Left ventricle myocardium inferior (tissue), 1 donor: ENCODE measurements at regions not wholly inside any gene's neighbourhood (a gene's known extent, or its start where the extent isn't known, plus 50 kb on each side); places are given as distances from the start of the nearest gene placed in this dataset.

Source experiments
- DNase-seq: peaks from one replicate; pipeline ENCODE4 v3.0.0-alpha.2; 2020
- H3K27ac ChIP-seq: fragments of 200-600 bp; replicated peaks from 2 replicates; pipeline ENCODE4 v1.8.0; 2021
- H3K27me3 ChIP-seq: fragments of 200-600 bp; 2 replicates; pipeline ENCODE4 v1.8.0; 2021; ENCODE audit warnings: low read depth
- H3K36me3 ChIP-seq: fragments of 200-600 bp; 2 replicates; pipeline ENCODE4 v1.8.0; 2021
- H3K4me1 ChIP-seq: fragments of 200-600 bp; 2 replicates; pipeline ENCODE4 v1.8.0; 2021
- H3K4me3 ChIP-seq: fragments of 200-600 bp; 2 replicates; pipeline ENCODE4 v1.8.0; 2021; ENCODE audit warnings: mild to moderate bottlenecking, moderate library complexity
- H3K9me3 ChIP-seq: fragments of 200-600 bp; replicated peaks from 2 replicates; pipeline ENCODE4 v1.8.0; 2021
- intact Hi-C: fragments of 100-400 bp; cut with micrococcal nuclease; formaldehyde crosslinking; loops from one replicate; pipeline ENCODE4 v1.11.0; 2022
- TF ChIP-seq, protein P1 (sequence below): fragments of 200-600 bp; IDR thresholded peaks from 2 replicates; pipeline ENCODE4 v1.8.0; 2021; ENCODE audit warnings: antibody characterized with exemption, mild to moderate bottlenecking, borderline replicate concordance
- donor health status: DM: no; HTN: yes; CAD: no; lungs with severe emphysema.

DNA sequence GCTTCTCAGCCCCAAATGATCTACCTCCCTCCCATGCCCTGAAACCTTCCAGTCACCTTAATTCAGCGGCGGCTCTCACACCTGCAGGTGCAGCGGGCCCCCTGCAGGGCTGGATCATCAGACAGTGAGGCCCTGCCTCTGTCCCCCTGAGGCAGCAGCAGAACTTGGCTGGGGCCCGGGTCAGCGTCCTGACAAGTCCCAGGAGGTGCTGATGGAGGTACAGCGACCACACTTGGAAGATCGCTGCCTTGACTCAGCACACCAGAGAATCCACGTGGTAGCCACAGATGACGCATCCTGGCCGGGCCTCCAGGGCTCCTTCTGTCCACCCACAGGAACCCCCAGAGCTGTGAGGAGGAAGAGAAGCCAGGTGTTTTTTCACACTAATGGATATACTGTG, 116.4 kb upstream of the THBS2 start:
- TF ChIP-seq, protein P1, sequence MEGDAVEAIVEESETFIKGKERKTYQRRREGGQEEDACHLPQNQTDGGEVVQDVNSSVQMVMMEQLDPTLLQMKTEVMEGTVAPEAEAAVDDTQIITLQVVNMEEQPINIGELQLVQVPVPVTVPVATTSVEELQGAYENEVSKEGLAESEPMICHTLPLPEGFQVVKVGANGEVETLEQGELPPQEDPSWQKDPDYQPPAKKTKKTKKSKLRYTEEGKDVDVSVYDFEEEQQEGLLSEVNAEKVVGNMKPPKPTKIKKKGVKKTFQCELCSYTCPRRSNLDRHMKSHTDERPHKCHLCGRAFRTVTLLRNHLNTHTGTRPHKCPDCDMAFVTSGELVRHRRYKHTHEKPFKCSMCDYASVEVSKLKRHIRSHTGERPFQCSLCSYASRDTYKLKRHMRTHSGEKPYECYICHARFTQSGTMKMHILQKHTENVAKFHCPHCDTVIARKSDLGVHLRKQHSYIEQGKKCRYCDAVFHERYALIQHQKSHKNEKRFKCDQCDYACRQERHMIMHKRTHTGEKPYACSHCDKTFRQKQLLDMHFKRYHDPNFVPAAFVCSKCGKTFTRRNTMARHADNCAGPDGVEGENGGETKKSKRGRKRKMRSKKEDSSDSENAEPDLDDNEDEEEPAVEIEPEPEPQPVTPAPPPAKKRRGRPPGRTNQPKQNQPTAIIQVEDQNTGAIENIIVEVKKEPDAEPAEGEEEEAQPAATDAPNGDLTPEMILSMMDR, result no peak
- intact Hi-C loops, result no loop called here
- Histone ChIP-seq H3K36me3 (no peaks in the 10 kb centered on the region), H3K27ac (no peak overlapping the region), H3K4me1 (no peaks in the 10 kb centered on the region), H3K4me3 (no peak overlapping the region), H3K27me3 (peaks cover under 1% of the 10 kb centered on the region), H3K9me3 (peaks cover under 1% of the 10 kb centered on the region)
- DNase-seq, result no peak

DNA sequence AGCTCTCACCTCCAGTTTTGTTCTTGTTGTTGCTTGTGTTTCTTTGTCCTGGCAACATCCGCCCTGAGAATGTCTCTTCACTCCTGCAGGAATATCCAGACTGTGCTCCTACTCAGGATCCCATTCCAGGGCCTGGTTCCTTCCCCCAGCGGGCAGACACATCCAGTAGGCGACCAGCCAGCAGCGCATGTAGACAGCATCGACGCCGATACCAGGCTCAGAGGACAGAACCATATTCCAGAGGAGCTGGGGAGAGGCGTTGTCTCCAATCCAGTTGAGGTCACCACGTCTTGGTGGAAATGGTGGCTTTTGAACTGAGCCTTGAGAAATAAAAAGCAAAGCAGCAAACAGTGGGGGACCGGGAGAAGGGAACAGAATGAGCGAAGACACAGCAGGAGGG, 114.6 kb upstream of the THBS2 start:
- Histone ChIP-seq H3K27ac (no peak overlapping the region), H3K4me3 (no peak overlapping the region), H3K36me3 (no peaks in the 10 kb centered on the region), H3K4me1 (no peaks in the 10 kb centered on the region), H3K9me3 (no peaks in the 10 kb centered on the region), H3K27me3 (no peaks in the 10 kb centered on the region)
- intact Hi-C loops, result no loop called here
- DNase-seq, result no peak
- TF ChIP-seq, protein P1, result no peak

DNA sequence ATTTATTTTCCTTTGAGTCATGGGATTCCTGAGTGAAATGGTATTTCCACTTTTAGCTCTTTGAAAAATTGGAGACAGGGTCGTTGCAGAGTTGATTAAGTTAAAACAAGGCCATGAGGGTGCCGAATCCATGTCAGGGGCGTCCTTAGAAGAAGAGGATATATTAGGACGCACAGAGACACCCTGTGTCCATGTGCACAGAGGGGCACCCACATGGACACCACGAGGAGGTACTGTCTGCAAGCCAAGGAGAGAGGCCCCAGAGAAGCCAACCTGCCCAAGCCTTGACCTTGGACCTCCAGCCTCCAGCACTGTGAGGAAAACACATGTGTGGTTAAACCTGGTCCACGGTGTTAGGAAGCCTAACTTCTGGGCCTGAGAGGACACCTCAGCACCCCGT, 113.9 kb upstream of the THBS2 start:
- Histone ChIP-seq H3K4me1 (no peaks in the 10 kb centered on the region), H3K27ac (no peak overlapping the region), H3K4me3 (no peak overlapping the region), H3K36me3 (no peaks in the 10 kb centered on the region), H3K27me3 (no peaks in the 10 kb centered on the region), H3K9me3 (no peaks in the 10 kb centered on the region)
- TF ChIP-seq, protein P1, result no peak
- intact Hi-C loops, result no loop called here
- no peak for DNase-seq

DNA sequence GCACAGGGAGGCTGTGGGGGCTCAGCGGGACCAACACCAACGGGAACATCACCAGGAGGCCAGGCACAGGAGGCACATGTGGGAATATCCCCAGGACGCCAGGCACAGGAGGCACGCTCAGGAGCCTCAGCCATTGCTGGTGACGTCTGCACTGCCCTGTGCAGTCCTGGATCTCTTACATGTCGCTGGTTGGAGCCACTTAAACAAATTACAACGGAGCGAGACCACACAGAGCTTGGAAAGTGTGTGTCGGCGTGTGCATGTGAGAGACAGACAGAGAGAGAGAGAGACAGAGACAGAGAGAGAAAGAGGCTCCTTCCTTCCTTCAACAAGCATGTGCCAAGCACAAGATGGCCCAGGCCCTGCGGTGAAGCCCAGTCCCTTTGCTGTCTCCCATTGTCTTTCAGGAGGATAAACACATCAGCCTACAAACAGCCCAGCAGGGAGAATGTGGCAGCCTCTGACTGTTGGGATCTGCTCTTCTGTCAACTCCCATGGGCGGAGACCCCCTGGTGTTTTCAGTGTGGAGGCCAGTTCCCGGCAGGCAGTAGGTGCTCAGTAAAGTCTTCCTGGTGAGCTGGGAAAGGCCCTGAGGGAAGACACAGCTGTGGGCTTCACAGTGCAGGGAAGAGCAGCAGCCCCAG, 112.7 kb upstream of the THBS2 start:
- no peak for DNase-seq

DNA sequence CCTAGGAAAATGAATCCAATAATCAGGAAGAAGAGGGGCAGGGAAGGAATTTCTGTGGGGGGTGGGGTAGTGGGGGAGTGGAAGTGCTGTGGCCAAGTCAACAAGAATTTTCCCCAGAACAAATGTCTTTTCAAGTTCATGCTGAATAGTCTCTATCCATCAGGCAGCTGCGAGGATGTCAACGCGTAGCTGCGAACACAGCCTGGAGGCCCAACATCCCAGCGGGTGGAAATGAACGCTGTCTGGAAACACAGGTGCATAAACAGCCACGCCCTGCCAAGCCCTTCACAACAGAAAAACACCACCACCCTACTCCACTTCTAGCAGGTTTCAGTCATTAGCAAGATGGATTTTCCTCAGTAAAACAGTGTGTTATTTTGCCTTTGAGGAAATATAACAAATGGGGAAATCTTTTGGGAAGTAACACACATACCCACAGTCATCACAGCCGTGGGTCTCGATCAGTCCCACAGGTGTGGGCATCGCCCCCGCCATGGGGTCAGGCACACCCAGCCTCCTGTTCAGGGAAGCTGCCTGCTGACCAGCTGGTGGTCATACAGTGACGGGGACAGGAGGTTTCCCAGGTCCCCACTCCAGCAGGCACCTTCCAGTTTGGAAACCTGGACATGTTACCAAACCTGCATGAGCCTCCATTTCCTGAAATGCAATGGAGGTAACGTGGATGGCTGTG, 112.1 kb upstream of the THBS2 start:
- Histone ChIP-seq H3K9me3 (no peaks in the 10 kb centered on the region), H3K27me3 (no peaks in the 10 kb centered on the region), H3K4me1 (no peaks in the 10 kb centered on the region), H3K27ac (no peak overlapping the region), H3K36me3 (no peaks in the 10 kb centered on the region), H3K4me3 (no peak overlapping the region)
- TF ChIP-seq, protein P1, result no peak
- DNase-seq, result no peak
- intact Hi-C loops, result no loop called here

More for the DNA sequence above, 112.7 kb upstream of the THBS2 start:
- no peaks in the 10 kb centered on the region for H3K36me3 ChIP-seq
- no peaks in the 10 kb centered on the region for H3K9me3 ChIP-seq
- intact Hi-C loops, result no loop called here
- H3K27ac ChIP-seq, result no peak overlapping the region
- no peaks in the 10 kb centered on the region for H3K27me3 ChIP-seq
- H3K4me1 ChIP-seq, result no peaks in the 10 kb centered on the region
- TF ChIP-seq, protein P1, result no peak
- H3K4me3 ChIP-seq, result no peak overlapping the region
